IMR-90 (cell line): ENCODE measurements at regions not wholly inside any gene's neighbourhood (a gene's known extent, or its start where the extent isn't known, plus 50 kb on each side); places are given as distances from the start of the nearest gene placed in this dataset.
"Not testable (repeated sequence)": the region's sequence is repeated elsewhere in the genome, so short reads cannot be mapped to it uniquely, and the experiment has no call there.

Experiments used
- ATAC-seq: fragments of 200-7000 bp; cut with Tn5 transposase; 2 replicates; pipeline ENCODE4 v1.9.1; 2020; ENCODE audit warnings: low read depth, mild to moderate bottlenecking, moderate library complexity
- BruUV-seq: library from RNA; stranded (reverse); fragments of 400-500 nt; replicated peaks from 2 replicates; lab custom pipeline; 2021; lab: Mats Ljungman, UMichigan
- CTCF ChIA-PET: fragments of 300-600 bp; formaldehyde crosslinking; extraction: SDS; loops from one replicate; lab custom pipeline; 2021; ENCODE audit warnings: antibody characterized with exemption; lab: Yijun Ruan, JAX
- POLR2A ChIA-PET: fragments of 300-600 bp; sonication (Branson Sonifier 250); formaldehyde crosslinking; loops from one replicate; lab custom pipeline; 2022; ENCODE audit warnings: antibody characterized with exemption; ENCODE audit not compliant: unreplicated experiment; lab: Charles Lee
- DNase-seq: peaks from one replicate; pipeline ENCODE4 v3.0.0; 2013
- H2AFZ ChIP-seq: replicated peaks from 2 replicates; pipeline ENCODE3; 2013; ENCODE audit warnings: low read length, mild to moderate bottlenecking; ENCODE audit not compliant: poor library complexity
- H2AK5ac ChIP-seq: 2 replicates; pipeline ENCODE4 v1.6.1; 2013; ENCODE audit warnings: low read depth, low read length, inconsistent platforms
- H2AK9ac ChIP-seq: replicated peaks from 2 replicates; pipeline ENCODE3; 2013; ENCODE audit warnings: mild to moderate bottlenecking, low read depth, low read length, moderate library complexity; ENCODE audit not compliant: poor library complexity
- H2BK120ac ChIP-seq: 2 replicates; pipeline ENCODE4 v1.6.1; 2013; ENCODE audit warnings: low read depth, low read length, inconsistent platforms
- H2BK15ac ChIP-seq: 3 replicates; pipeline ENCODE4 v1.6.1; 2013; ENCODE audit warnings: low read depth, low read length, inconsistent platforms
- H2BK20ac ChIP-seq: 2 replicates; pipeline ENCODE4 v1.6.1; 2013; ENCODE audit warnings: low read depth, mild to moderate bottlenecking, inconsistent platforms, low read length, moderate library complexity
- H2BK5ac ChIP-seq: 2 replicates; pipeline ENCODE4 v1.6.1; 2013; ENCODE audit warnings: mild to moderate bottlenecking, low read depth, low read length, inconsistent platforms; ENCODE audit not compliant: poor library complexity, severe bottlenecking
- H3K14ac ChIP-seq: replicated peaks from 2 replicates; pipeline ENCODE4 v1.6.1; 2013; ENCODE audit warnings: low read depth, low read length, inconsistent platforms
- H3K18ac ChIP-seq: 2 replicates; pipeline ENCODE4 v1.6.1; 2013; ENCODE audit warnings: low read depth, low read length, control low read depth
- H3K23ac ChIP-seq: 2 replicates; pipeline ENCODE4 v1.6.1; 2013; ENCODE audit warnings: low read depth, low read length, inconsistent platforms
- H3K27ac ChIP-seq: 2 replicates; pipeline ENCODE4 v1.5.1; 2013; ENCODE audit warnings: mild to moderate bottlenecking, control low read depth, low read length; ENCODE audit not compliant: insufficient read depth
- H3K27me3 ChIP-seq: 2 replicates; pipeline ENCODE4 v1.6.1; 2013; ENCODE audit warnings: low read length; ENCODE audit not compliant: control insufficient read depth, insufficient read depth
- H3K36me3 ChIP-seq: 2 replicates; pipeline ENCODE4 v1.6.1; 2013; ENCODE audit warnings: low read length, mixed read lengths; ENCODE audit not compliant: control insufficient read depth, insufficient read depth
- H3K4ac ChIP-seq: 2 replicates; pipeline ENCODE4 v1.6.1; 2013; ENCODE audit warnings: low read depth, low read length, inconsistent platforms
- H3K4me1 ChIP-seq: 2 replicates; pipeline ENCODE4 v1.6.1; 2013; ENCODE audit warnings: low read length, mixed read lengths; ENCODE audit not compliant: control insufficient read depth, insufficient read depth
- H3K4me2 ChIP-seq: 2 replicates; pipeline ENCODE4 v1.6.1; 2013; ENCODE audit warnings: low read depth, mild to moderate bottlenecking, control low read depth, low read length, moderate library complexity
- H3K4me3 ChIP-seq: 2 replicates; pipeline ENCODE4 v1.5.1; 2013; ENCODE audit warnings: low read depth, mild to moderate bottlenecking, control low read depth, low read length, moderate library complexity; ENCODE audit not compliant: insufficient read depth
- H3K56ac ChIP-seq: 2 replicates; pipeline ENCODE4 v1.6.1; 2013; ENCODE audit warnings: low read length, inconsistent platforms; ENCODE audit not compliant: insufficient read depth; ENCODE audit errors: extremely low read depth
- H3K79me1 ChIP-seq, 2 experiments: 2 replicates each; pipeline ENCODE4 v1.6.1; 2013; ENCODE audit warnings: low read length in 2 of 2, inconsistent platforms in 1 of 2, low read depth in 1 of 2
- H3K9ac ChIP-seq: 2 replicates; pipeline ENCODE4 v1.6.1; 2013; ENCODE audit warnings: low read depth, low read length, control low read depth
- H3K9me1 ChIP-seq: 2 replicates; pipeline ENCODE4 v1.6.1; 2013; ENCODE audit warnings: low read length, inconsistent platforms; ENCODE audit not compliant: insufficient read depth
- H3K9me3 ChIP-seq: 2 replicates; pipeline ENCODE4 v1.6.1; 2013; ENCODE audit warnings: low read length; ENCODE audit not compliant: control insufficient read depth, insufficient read depth
- H4K20me1 ChIP-seq: 2 replicates; pipeline ENCODE4 v1.6.1; 2013; ENCODE audit warnings: low read length, inconsistent platforms; ENCODE audit not compliant: insufficient read depth
- H4K5ac ChIP-seq: 2 replicates; pipeline ENCODE4 v1.6.1; 2013; ENCODE audit warnings: mild to moderate bottlenecking, low read depth, low read length, control low read depth
- H4K8ac ChIP-seq, 2 experiments: 2 replicates each; pipeline ENCODE4 v1.6.1; 2013; ENCODE audit warnings: low read depth in 2 of 2, low read length in 2 of 2, control low read depth in 1 of 2, inconsistent platforms in 1 of 2
- H4K91ac ChIP-seq: 2 replicates; pipeline ENCODE4 v1.6.1; 2013; ENCODE audit warnings: low read depth, low read length, inconsistent platforms; ENCODE audit not compliant: insufficient read depth
- FOS ChIP-seq: fragments of 150-350 bp; IDR thresholded peaks from 2 replicates; pipeline ENCODE4 v1.6.1; 2016; ENCODE audit warnings: low read depth, low read length
- WGBS, 2 experiments: methylation state at CpG; one replicate each; pipeline versions ENCODE4 v1.1.5 to v1.1.7; 2013; ENCODE audit warnings: missing lambda C conversion rate in 2 of 2; ENCODE audit not compliant: insufficient read length in 1 of 2; ENCODE audit errors: extremely low coverage in 2 of 2; 5-methylcytosine and 5-hydroxymethylcytosine counted together
- dilution Hi-C: fragments of 300-500 bp; cut with HindIII; formaldehyde crosslinking; loops from one replicate; pipeline ENCODE4 v1.14.3; 2018; ENCODE audit warnings: low sequenced_read_pairs; ENCODE audit not compliant: unreplicated experiment
- in situ Hi-C: fragments of 300-500 bp; cut with MboI; formaldehyde crosslinking; loops from 3 replicates; pipeline ENCODE4 v1.14.3; 2019; ENCODE audit warnings: low sequenced_read_pairs, inconsistent platforms, mixed read lengths
- intact Hi-C: fragments of 100-400 bp; cut with micrococcal nuclease; formaldehyde crosslinking; loops from 2 replicates; pipeline ENCODE4 v1.10.0; 2022

- intact Hi-C loops = no loop called here
- no TSS peak for BruUV-seq
Observed at GRCh38 chr16:26595199-26595598, 471.5 kb upstream of the C16orf82 start.

GRCh38 chr16:26596033-26596432 is 470.7 kb upstream of the C16orf82 start:
- H2BK5ac ChIP-seq, CTCF ChIA-PET, H2AFZ ChIP-seq, H4K8ac ChIP-seq, H3K36me3 ChIP-seq, H3K4me2 ChIP-seq, H3K9me3 ChIP-seq, POLR2A ChIA-PET, BruUV-seq, in situ Hi-C loops, H3K27ac ChIP-seq, H3K9ac ChIP-seq, intact Hi-C loops, H3K27me3 ChIP-seq, H2BK20ac ChIP-seq, H3K9me1 ChIP-seq, H3K56ac ChIP-seq, H2AK5ac ChIP-seq, H3K23ac ChIP-seq, dilution Hi-C loops, H4K5ac ChIP-seq, H3K4me1 ChIP-seq, ATAC-seq, H3K79me1 ChIP-seq, H2BK120ac ChIP-seq, H3K18ac ChIP-seq, H3K14ac ChIP-seq, H3K4ac ChIP-seq, H2BK15ac ChIP-seq, H4K20me1 ChIP-seq, DNase-seq, H4K91ac ChIP-seq, H2AK9ac ChIP-seq, H3K4me3 ChIP-seq: not testable (repeated sequence)
- 17% methylated on average over 1 of the region's 5 CpGs; no CpG with 5 or more reads in 1 of the 2 experiments for WGBS, 2 experiments

More at GRCh38 chr16:26595199-26595598, 471.5 kb upstream of the C16orf82 start:
- Histone ChIP-seq H3K9ac (no peak overlapping the region), H4K5ac (no peak overlapping the region), H3K9me3 (peaks cover 4% of the 10 kb centered on the region; the same call in 1 of the 2 replicates), H3K56ac (no peak overlapping the region), H2BK20ac (no peak overlapping the region), H3K4ac (no peak overlapping the region), H2AFZ (no peak overlapping the region), H3K18ac (no peak overlapping the region), H3K27me3 (no peaks in the 10 kb centered on the region), H2BK5ac (no peak overlapping the region), H3K9me1 (no peaks in the 10 kb centered on the region), H3K23ac (no peak overlapping the region), H2AK9ac (no peak overlapping the region), H2BK120ac (no peak overlapping the region), H4K91ac (no peak overlapping the region), H2AK5ac (no peak overlapping the region), H4K8ac (no peak overlapping the region), H3K27ac (no peak overlapping the region), H3K4me1 (no peaks in the 10 kb centered on the region), H3K79me1 (no peaks in the 10 kb centered on the region), H3K4me2 (no peak overlapping the region), H3K4me3 (no peak overlapping the region), H4K20me1 (no peaks in the 10 kb centered on the region), H2BK15ac (no peak overlapping the region), H3K14ac (no peak overlapping the region), H3K36me3 (no peaks in the 10 kb centered on the region)
- 67% methylated on average over 2 of the region's 4 CpGs; no CpG with 5 or more reads in 1 of the 2 experiments for WGBS, 2 experiments
- in situ Hi-C loops = no loop called here
- DNase-seq (no peak), ATAC-seq (no peak)
- dilution Hi-C loops = no loop called here
- ChIA-PET POLR2A (no interaction called here), CTCF (no interaction called here)
- no peak for TF ChIP-seq FOS
